AG04449 (cell line): ENCODE measurements at regions not wholly inside any gene's neighbourhood (a gene's known extent, or its start where the extent isn't known, plus 50 kb on each side); places are given as distances from the start of the nearest gene placed in this dataset.

Experiments
- CTCF ChIA-PET: fragments of 350-600 bp; formaldehyde crosslinking; extraction: SDS; loops from one replicate; lab custom pipeline; 2021; ENCODE audit warnings: antibody characterized with exemption; lab: Yijun Ruan, JAX
- POLR2A ChIA-PET: fragments of 400-600, 350-600 bp; formaldehyde crosslinking; extraction: SDS; loops from one replicate; lab custom pipeline; 2020; ENCODE audit warnings: antibody characterized with exemption, inconsistent platforms; lab: Yijun Ruan, JAX
- DNase-seq: peaks from one replicate; pipeline ENCODE4 v3.0.0-alpha.2; 2010; ENCODE audit warnings: low read depth, low spot score
- H3K4me3 ChIP-seq: 2 replicates; pipeline ENCODE4 v1.5.1; 2011; ENCODE audit warnings: low read depth, mild to moderate bottlenecking, control low read depth, low read length
- CTCF ChIP-seq: IDR thresholded peaks from one replicate; pipeline ENCODE4 v1.5.1; 2011; ENCODE audit warnings: mild to moderate bottlenecking, moderate library complexity, low read length, control low read depth, inconsistent platforms; ENCODE audit not compliant: insufficient read depth; ENCODE audit errors: missing control alignments

DNA sequence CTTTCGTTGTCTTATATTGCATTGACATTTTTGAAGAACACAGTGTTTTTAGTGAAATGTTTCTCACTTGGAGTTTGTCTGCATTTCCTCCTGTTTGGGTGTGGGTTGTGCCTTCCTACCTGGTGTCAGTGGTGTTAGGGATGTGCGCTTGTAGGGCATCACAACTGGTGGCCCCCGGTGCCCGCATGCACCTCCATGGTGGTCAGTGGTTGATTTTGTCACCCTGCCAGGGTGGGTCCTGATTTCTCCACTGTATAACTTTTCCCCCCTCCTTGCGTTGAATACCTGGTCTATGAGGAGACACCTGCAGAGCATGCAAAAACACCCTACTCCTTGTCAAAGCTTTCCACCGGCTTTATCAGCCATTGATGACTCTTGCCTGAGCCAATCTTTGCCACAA lies 132.9 kb downstream of the BARX1 start:
- POLR2A ChIA-PET = no interaction called here
- CTCF ChIA-PET = no interaction called here
- TF ChIP-seq CTCF = no peak

GRCh38 chr9:93821307-93821703 lies 133.8 kb downstream of the BARX1 start:
- H3K4me3 ChIP-seq = no peak overlapping the region
- POLR2A ChIA-PET = no interaction called here
- TF ChIP-seq CTCF = no peak
- CTCF ChIA-PET = no interaction called here
- no peak for DNase-seq

More for the DNA sequence above, 132.9 kb downstream of the BARX1 start:
- no peak overlapping the region for H3K4me3 ChIP-seq
- DNase-seq = no peak

DNA sequence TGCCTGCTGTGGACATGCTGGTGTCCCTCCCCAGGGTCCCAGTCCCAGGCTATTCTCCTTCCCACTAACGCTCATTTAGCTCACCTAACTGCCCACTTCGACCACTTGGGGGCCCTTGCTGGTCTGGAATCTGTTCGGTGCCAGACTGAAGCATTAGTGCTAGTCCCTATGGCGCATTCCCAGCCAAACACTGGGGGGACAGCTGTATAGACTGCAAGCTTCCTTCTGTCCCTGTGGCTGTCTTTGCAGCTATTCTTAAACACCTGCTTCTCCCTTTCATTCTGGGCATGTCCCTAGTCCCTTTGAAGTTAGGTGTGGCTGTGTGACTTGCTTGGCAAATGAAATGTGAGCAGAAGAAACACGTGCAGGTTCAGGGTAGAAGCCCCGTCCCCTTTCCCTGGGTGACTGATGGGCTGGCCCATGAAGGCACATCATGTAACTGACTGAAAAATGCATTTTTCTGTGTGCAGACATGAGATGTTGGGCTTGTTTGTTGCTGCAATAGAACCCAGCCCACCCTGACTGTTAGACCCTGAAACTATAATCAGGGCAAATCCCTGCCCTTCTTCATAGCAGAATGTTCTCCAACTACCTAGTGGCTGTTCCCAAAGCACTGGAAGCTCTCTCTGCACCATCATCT lies 134.4 kb downstream of the BARX1 start:
- no peak overlapping the region for H3K4me3 ChIP-seq
- POLR2A ChIA-PET = no interaction called here
- CTCF ChIA-PET = no interaction called here
- no peak for TF ChIP-seq CTCF
- DNase-seq = no peak

DNA sequence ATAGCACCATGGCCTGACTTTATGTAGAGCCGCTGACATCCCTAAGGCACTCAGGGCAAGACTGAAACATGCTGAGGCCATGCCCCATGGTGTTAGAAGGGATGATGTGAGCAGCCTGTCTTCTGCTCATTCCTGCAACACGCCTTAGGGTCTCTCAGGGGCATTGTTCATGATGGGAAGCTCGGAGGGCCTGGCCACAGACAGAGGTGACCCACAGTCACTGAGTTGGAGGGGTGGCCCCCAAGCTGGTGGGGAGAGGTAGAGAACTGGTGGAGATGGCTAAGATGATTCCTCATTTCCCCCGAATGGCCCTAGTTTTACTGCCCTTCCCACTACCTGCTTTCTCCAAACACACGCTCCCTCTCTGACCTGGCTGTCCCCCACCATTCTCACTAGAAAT lies 135.2 kb downstream of the BARX1 start:
- DNase-seq = no peak
- CTCF ChIA-PET = no interaction called here
- no peak for TF ChIP-seq CTCF
- H3K4me3 ChIP-seq = no peak overlapping the region
- POLR2A ChIA-PET = no interaction called here

DNA sequence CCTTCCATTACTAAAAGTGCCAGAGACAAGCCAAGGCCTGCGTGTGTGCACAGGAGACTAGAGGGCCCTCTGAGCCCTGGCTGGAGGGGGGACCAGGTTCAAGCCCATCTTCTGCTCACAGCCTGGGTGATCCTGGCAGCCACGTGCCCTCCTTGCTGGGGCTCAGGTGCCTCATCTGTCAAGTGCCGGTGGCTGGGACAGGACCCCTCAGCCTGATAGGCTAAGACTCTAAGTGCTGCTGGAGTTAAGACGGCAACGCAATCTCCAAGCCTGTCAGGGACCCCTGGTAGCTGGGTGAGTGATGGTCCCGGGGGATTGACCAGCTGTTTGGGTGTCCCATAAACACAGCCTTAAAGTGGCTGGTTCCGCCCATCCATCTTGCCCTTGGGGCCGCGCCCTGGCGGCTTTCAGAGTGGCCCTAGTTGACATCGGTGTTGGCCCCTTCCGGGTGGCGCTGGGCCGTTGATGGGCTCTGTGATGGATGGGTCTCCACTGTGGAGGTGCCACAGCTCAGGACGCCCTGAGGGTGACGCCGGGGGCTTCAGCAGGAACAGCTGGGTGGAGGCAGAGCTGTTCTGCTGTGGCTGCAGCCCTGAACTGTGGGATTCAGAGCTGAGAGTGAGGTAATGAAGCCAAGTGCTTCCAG lies 136.2 kb downstream of the BARX1 start:
- no peak overlapping the region for H3K4me3 ChIP-seq
- POLR2A ChIA-PET = no interaction called here
- no peak for TF ChIP-seq CTCF
- CTCF ChIA-PET = no interaction called here
- no peak for DNase-seq

GRCh38 chr9:93818237-93818636 lies 136.9 kb downstream of the BARX1 start:
- POLR2A ChIA-PET = no interaction called here
- DNase-seq = no peak
- H3K4me3 ChIP-seq = no peak overlapping the region
- no peak for TF ChIP-seq CTCF
- CTCF ChIA-PET = no interaction called here
